ENCODE measurements at regions not wholly inside any gene's neighbourhood (a gene's known extent, or its start where the extent isn't known, plus 50 kb on each side); places are given as distances from the start of the nearest gene placed in this dataset.

DNA sequence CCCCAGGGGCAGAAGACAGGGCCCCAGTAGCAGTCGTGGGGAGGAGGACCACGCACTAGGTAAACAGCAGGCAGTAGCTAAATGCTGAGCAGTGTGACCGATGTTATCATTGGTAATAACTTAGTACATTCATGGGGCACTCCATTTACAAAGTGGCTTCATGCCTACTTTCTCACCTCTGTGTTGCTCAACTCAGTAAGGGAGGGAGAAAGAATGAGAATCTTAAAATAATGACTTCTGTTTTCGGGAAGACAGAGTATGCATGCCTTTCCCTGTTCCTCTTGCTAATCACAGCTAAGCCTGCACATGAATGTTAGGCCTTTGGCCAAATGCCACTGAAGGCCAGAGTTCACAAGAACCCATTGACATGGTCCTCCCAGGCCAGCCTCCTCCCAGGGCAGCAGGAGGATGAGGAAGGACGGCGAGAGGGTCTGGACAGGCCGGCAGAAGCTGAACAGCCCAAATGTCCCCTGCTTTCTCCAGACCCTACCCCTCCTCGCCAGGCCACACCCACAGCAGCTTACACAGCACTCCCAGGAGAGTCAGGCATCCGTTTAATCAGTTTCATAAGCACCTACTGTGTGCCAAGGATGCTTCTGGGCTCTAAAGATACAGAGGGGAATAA lies 183.4 kb downstream of the ANKRD60 start:
- Histone ChIP-seq H3K9me3 (replicated peaks; ENCODE audit: control insufficient read depth, insufficient read depth, low read length) (no peaks in the 10 kb centered on the region), H3K9ac (replicated peaks; ENCODE audit: extremely low read depth, insufficient read depth, low read length) (no peak overlapping the region), H3K4me3 (replicated peaks in 1 of 3; ENCODE audit: insufficient read depth in 1 of 3, low read depth in 1 of 3, low read length in 3 of 3) (no peak overlapping the region), H3K79me2 (ENCODE audit: control insufficient read depth, insufficient read depth, low read length) (no peaks in the 10 kb centered on the region), H3K36me3 (ENCODE audit: control insufficient read depth in 2 of 2, extremely low read depth in 1 of 2, insufficient read depth in 2 of 2, low read length in 2 of 2) (no peaks in the 10 kb centered on the region), H4K20me1 (replicated peaks; ENCODE audit: control insufficient read depth, extremely low read depth, insufficient read depth, low read length) (no peaks in the 10 kb centered on the region), H2AFZ (ENCODE audit: low read depth, low read length) (no peak overlapping the region), H3K27me3 (ENCODE audit: control insufficient read depth in 2 of 2, insufficient read depth in 2 of 2, low read length in 2 of 2) (no peaks in the 10 kb centered on the region), H3K27ac (ENCODE audit: insufficient read depth, low read depth, low read length) (no peak overlapping the region), H3K4me2 (ENCODE audit: insufficient read depth, low read length) (no peak overlapping the region), H3K4me1 (ENCODE audit: control insufficient read depth, extremely low read depth, insufficient read depth, low read length) (no peaks in the 10 kb centered on the region), H3K9me1 (replicated peaks; ENCODE audit: control insufficient read depth, extremely low read depth, insufficient read depth, low read length) (no peaks in the 10 kb centered on the region)
- FAIRE-seq (no peak), DNase-seq (ENCODE audit: low read depth, low spot score) (no peak)
- TF ChIP-seq JUN (IDR thresholded peaks at IDR 0.05; ENCODE audit: borderline replicate concordance, insufficient read depth, insufficient read length, low read depth), result no peak
- TF ChIP-seq CTCF (IDR thresholded peaks at IDR 0.05; ENCODE audit: extremely low read depth in 1 of 2, insufficient read depth in 1 of 2, low read depth in 1 of 2, low read length in 2 of 2), result no peak
- TF ChIP-seq GATA2 (IDR thresholded peaks at IDR 0.05; ENCODE audit: insufficient read depth, insufficient read length, low read depth, low read length), result no peak
- TF ChIP-seq MYC (IDR thresholded peaks at IDR 0.05; ENCODE audit: low read depth, low read length), result no peak
- TF ChIP-seq POLR2AphosphoS5 (IDR thresholded peaks at IDR 0.05; ENCODE audit: insufficient read depth, low read depth, low read length), result no peak
- no peak for TF ChIP-seq EZH2 (IDR thresholded peaks at IDR 0.05; ENCODE audit: borderline replicate concordance, low read depth, low read length, severe bottlenecking)
- no peak for TF ChIP-seq POLR2A (IDR thresholded peaks at IDR 0.05; ENCODE audit: low read depth, low read length)
- TF ChIP-seq, protein P1, sequence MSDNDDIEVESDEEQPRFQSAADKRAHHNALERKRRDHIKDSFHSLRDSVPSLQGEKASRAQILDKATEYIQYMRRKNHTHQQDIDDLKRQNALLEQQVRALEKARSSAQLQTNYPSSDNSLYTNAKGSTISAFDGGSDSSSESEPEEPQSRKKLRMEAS (IDR thresholded peaks at IDR 0.05; ENCODE audit: insufficient read depth, insufficient read length), result no peak
- no peak for TF ChIP-seq FOS (IDR thresholded peaks at IDR 0.05; ENCODE audit: borderline replicate concordance, insufficient read depth, low read length)
- CTCF ChIA-PET, result interaction anchor here (1.2 kb wide), 1 partner anchor 8 kb away, joined by 5 read pairs; no protein-coding TSS in a partner anchor
- POLR2A ChIA-PET, result no interaction called here
- dilution Hi-C loops (cut with MboI; ENCODE audit: extremely low pct_ligation_motif_present, low sequenced_read_pairs) (no loop called here), intact Hi-C loops (cut with micrococcal nuclease) (no loop called here)
- BruUV-seq (replicated peaks), result no TSS peak
